ENCODE measurements at regions not wholly inside any gene's neighbourhood (a gene's known extent, or its start where the extent isn't known, plus 50 kb on each side); places are given as distances from the start of the nearest gene placed in this dataset.
"Not testable (repeated sequence)": the region's sequence is repeated elsewhere in the genome, so short reads cannot be mapped to it uniquely, and the experiment has no call there.

- 66 to 88% (median 81%) methylated on average over 13 to 14 of the region's 14 CpGs for WGBS, 5 donors
- H3K4me1 ChIP-seq; intact Hi-C loops (cut with DNase I; ENCODE audit: low total_unique reads); H3K4me3 ChIP-seq; DNase-seq; H3K27me3 ChIP-seq (replicated peaks in 1 of 7); H3K27ac ChIP-seq; H3K9me3 ChIP-seq: not testable (repeated sequence)
- peaks cover 0 to 61% (median 1%) of the 10 kb centered on the region in 6 donors for H3K36me3 ChIP-seq
These were observed 95.8 kb upstream of the LPCAT1 start for GRCh38 chr5:1619531-1619930.

GRCh38 chr5:1618296-1618865, 94.6 kb upstream of the LPCAT1 start:
- H3K4me3 ChIP-seq; DNase-seq; H3K27me3 ChIP-seq (replicated peaks in 1 of 7); H3K9me3 ChIP-seq; H3K4me1 ChIP-seq; H3K27ac ChIP-seq; intact Hi-C loops (cut with DNase I; ENCODE audit: low total_unique reads): not testable (repeated sequence)
- peaks cover 0 to 59% (median 0%) of the 10 kb centered on the region in 6 donors for H3K36me3 ChIP-seq
- WGBS, 5 donors: 81 to 92% (median 82%) methylated on average over 17 to 18 of the region's 18 CpGs

GRCh38 chr5:1617236-1617755, 93.5 kb upstream of the LPCAT1 start:
- H3K4me1 ChIP-seq; H3K4me3 ChIP-seq; H3K9me3 ChIP-seq; intact Hi-C loops (cut with DNase I; ENCODE audit: low total_unique reads); H3K27ac ChIP-seq; H3K27me3 ChIP-seq (replicated peaks in 1 of 7); DNase-seq: not testable (repeated sequence)
- H3K36me3 ChIP-seq: peaks cover 0 to 57% (median 0%) of the 10 kb centered on the region in 6 donors
- 90 to 96% (median 90%) methylated on average over 14 to 16 of the region's 16 CpGs for WGBS, 5 donors

- H3K9me3 ChIP-seq; H3K4me1 ChIP-seq; intact Hi-C loops (cut with DNase I; ENCODE audit: low total_unique reads); H3K27ac ChIP-seq; H3K27me3 ChIP-seq (replicated peaks in 1 of 7); H3K4me3 ChIP-seq; DNase-seq: not testable (repeated sequence)
- WGBS, 5 donors: 87 to 91% (median 88%) methylated on average over 12 to 13 of the region's 13 CpGs
- H3K36me3 ChIP-seq: peaks cover 0 to 42% (median 0%) of the 10 kb centered on the region in 6 donors
These were observed 89.8 kb upstream of the LPCAT1 start for GRCh38 chr5:1613515-1613914.

GRCh38 chr5:1610526-1610925, 86.8 kb upstream of the LPCAT1 start:
- intact Hi-C loops (cut with DNase I; ENCODE audit: low total_unique reads); H3K27ac ChIP-seq; H3K9me3 ChIP-seq; H3K4me1 ChIP-seq; DNase-seq; H3K4me3 ChIP-seq; H3K27me3 ChIP-seq (replicated peaks in 1 of 7): not testable (repeated sequence)
- WGBS, 5 donors: 93 to 97% (median 95%) methylated on average over 15 to 16 of the region's 16 CpGs
- peaks cover 0 to 25% (median 0%) of the 10 kb centered on the region in 6 donors for H3K36me3 ChIP-seq

GRCh38 chr5:1609111-1609510, 85.4 kb upstream of the LPCAT1 start:
- H3K36me3 ChIP-seq: peaks cover 0 to 15% (median 0%) of the 10 kb centered on the region in 6 donors
- H3K27ac ChIP-seq; H3K4me1 ChIP-seq; DNase-seq; H3K9me3 ChIP-seq; intact Hi-C loops (cut with DNase I; ENCODE audit: low total_unique reads); H3K4me3 ChIP-seq; H3K27me3 ChIP-seq (replicated peaks in 1 of 7): not testable (repeated sequence)
- 87 to 97% (median 92%) methylated on average over 7 to 8 of the region's 8 CpGs for WGBS, 5 donors

GRCh38 chr5:1608336-1608735, 84.6 kb upstream of the LPCAT1 start:
- H3K27ac ChIP-seq; H3K4me3 ChIP-seq; H3K27me3 ChIP-seq (replicated peaks in 1 of 7); DNase-seq; H3K9me3 ChIP-seq; intact Hi-C loops (cut with DNase I; ENCODE audit: low total_unique reads); H3K4me1 ChIP-seq: not testable (repeated sequence)
- H3K36me3 ChIP-seq: peaks cover 0 to 15% (median 0%) of the 10 kb centered on the region in 6 donors
- WGBS, 5 donors: 37 to 54% (median 49%) methylated on average over 9 to 14 of the region's 15 CpGs

- H3K36me3 ChIP-seq: peaks cover 0 to 14% (median 0%) of the 10 kb centered on the region in 6 donors
- H3K27me3 ChIP-seq (replicated peaks in 1 of 7); H3K9me3 ChIP-seq; intact Hi-C loops (cut with DNase I; ENCODE audit: low total_unique reads); H3K4me1 ChIP-seq; H3K27ac ChIP-seq; DNase-seq; H3K4me3 ChIP-seq: not testable (repeated sequence)
- WGBS, 5 donors: 71 to 79% (median 75%) methylated on average over 7 to 9 of the region's 9 CpGs
These were observed 83.2 kb upstream of the LPCAT1 start for GRCh38 chr5:1606951-1607350.

GRCh38 chr5:1603916-1604315, 80.2 kb upstream of the LPCAT1 start:
- WGBS, 5 donors: 63 to 94% (median 80%) methylated on average over 5 to 8 of the region's 8 CpGs
- DNase-seq; intact Hi-C loops (cut with DNase I; ENCODE audit: low total_unique reads); H3K36me3 ChIP-seq; H3K9me3 ChIP-seq; H3K4me3 ChIP-seq; H3K27ac ChIP-seq; H3K27me3 ChIP-seq (replicated peaks in 1 of 7); H3K4me1 ChIP-seq: not testable (repeated sequence)

GRCh38 chr5:1601565-1601964, 77.8 kb upstream of the LPCAT1 start:
- WGBS, 5 donors: 49 to 68% (median 55%) methylated on average over 6 to 9 of the region's 9 CpGs
- H3K9me3 ChIP-seq, DNase-seq: not testable (repeated sequence)

More at GRCh38 chr5:1601565-1601964, 77.8 kb upstream of the LPCAT1 start:
- H3K27ac ChIP-seq; H3K27me3 ChIP-seq (replicated peaks in 1 of 7); H3K4me1 ChIP-seq; intact Hi-C loops (cut with DNase I; ENCODE audit: low total_unique reads); H3K36me3 ChIP-seq; H3K4me3 ChIP-seq: not testable (repeated sequence)

Data from spleen (tissue), 11 donors.